GM20431 (cell line): ENCODE measurements at regions not wholly inside any gene's neighbourhood (a gene's known extent, or its start where the extent isn't known, plus 50 kb on each side); places are given as distances from the start of the nearest gene placed in this dataset.

ENCODE experiments used
- in situ Hi-C: fragments of 300-500 bp; cut with MseI, MboI; formaldehyde crosslinking; loops from one replicate; pipeline ENCODE4 v1.15.0; 2020; ENCODE audit warnings: low sequenced_read_pairs; ENCODE audit not compliant: unreplicated experiment

DNA sequence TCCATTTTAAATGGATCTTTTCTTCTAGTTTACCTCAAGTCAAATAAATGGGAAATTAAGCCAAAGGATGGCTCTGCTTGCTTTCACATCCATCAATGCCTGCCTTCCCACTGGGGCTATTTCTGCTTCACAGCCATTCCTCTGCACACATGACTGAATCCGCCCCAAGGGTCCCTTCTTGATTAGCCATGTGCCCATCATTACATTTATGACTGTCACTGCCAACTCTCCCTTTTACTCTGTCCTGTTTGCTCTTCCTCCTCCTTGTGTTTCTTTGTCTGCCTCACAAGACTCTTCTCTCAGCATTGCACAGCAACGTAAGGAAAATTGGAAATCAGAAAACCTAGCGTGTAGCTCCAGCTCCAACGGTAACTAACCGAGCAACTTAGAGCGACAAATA lies 410.2 kb downstream of the TBC1D4 start:
- in situ Hi-C loops: no loop called here

DNA sequence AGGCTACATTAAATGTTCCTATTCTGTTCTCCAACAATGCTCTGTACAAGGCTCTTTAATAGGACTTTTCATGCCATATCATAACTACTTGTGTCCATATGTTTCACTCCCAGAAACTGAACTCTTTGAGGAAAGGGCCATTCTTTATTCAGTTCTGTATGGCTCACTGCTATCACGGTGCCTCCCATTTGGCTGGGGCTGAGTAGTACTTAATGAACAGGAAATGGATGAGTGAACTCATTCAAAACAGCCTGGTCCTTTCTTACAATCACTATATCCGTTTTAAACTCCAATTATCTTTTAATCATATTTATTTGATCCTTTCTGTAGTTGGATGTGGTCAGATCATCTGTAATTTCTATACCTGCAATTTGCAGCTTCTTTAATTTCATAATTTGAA lies 410.6 kb downstream of the TBC1D4 start:
- in situ Hi-C loops: no loop called here

DNA sequence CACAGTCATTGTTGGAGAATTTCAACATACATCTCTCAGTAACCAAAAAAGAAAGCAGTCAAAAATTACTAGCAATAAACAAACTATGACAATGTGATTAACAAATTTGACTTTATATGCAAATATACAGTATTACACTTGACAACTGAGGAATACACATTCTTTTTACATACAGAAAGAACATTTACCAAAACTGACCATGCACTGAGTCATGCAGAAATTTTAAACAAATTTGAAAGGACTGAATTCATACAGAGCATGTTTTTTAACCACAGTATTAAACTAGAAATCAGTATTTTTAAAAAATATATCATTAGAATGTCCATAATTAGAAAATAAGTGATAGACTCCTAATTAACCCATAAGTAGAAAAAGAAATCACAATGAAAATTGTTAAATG lies 420.1 kb downstream of the TBC1D4 start:
- in situ Hi-C loops: no loop called here

DNA sequence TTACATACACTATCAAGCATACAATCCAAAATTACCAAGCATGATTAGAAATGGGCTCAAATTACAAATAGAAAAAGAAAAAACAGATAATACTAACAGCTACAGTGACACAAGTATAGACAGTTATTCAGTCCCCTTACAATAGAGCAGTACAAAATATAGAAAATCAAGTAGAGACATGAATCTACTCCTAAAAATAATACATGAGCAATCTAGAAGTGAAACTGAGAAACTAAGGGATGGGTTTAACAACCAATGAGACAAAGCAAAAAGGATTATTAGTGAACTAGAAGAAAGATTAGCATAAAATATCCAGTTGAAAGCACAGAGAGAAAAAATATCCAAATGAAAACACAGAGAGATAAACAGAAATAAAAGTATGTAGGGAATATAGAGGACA lies 426.7 kb downstream of the TBC1D4 start:
- in situ Hi-C loops: no loop called here

DNA sequence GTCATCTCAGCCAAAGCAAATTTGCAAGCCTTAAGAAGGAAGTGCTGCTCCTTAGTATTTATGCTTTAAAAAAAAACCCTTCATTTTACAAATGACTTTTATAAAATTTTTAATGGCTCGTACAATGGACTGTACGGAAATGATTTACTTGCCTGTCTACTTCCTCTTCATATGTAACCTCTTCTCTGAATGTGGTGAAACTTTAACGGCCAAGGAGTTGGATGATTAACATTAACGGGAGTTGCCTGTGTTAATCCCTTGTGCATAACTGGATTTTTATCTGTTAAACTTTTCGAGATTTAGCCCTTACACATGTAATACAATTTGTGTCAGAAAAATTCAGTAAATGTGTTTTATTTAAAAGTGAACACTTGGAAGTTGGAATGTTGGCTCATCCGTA lies 429.4 kb downstream of the TBC1D4 start:
- in situ Hi-C loops: no loop called here

DNA sequence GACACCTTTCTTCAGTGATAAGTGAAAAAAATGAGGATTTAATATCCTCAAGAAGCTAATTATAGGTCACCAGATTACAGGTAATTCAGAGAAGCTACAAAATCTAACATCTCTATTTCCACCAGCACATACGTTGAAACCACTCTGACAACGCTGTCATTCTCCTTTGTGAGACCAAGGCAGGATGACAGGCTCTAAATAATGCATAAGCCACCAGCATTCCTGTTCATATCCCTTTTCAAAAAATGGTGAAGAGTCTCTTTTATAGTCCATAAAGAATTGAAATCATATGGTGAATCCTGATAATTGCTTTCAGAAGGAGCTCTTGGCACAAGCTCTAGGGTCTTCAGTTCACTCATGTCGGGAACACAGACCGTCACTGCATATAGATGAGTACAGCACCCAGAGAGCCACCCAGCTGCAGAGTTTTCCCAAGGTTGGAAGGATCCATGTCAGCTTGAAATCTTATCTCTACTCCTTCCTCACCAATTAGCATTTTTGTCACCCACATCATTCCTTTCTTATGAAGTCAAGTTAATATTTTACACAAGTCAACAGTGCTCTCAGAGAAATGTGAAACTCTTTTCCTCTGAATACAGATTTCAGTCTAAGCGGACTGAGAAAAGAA lies 431.4 kb downstream of the TBC1D4 start:
- in situ Hi-C loops: no loop called here

DNA sequence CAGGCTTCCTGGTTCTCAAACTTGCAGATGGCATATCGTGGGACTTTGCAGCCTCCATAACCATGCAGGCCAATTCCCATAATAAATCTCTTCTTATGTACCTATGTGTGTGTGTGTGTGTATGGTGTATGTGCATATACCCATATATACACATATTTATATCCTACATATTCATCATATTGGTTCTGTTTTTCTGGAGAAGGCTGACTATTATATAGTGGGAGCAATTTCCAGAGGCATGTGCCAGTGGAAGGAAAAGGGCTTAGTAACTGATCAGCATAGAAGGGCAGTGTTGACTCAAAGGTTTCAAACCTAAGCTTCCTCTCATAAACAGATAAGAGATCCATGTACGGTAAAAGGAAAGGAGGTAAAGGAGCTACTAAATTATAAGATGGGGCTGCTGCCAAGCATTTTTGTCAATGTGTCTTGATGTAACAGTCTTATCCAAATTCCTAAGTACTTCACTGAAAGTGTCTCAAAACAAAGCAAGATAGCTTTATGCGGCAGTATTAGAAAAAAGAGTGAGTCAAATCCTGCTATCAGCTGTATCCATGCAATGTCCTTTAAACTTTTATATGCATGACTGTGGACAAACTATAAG lies 432.1 kb downstream of the TBC1D4 start:
- in situ Hi-C loops: no loop called here

DNA sequence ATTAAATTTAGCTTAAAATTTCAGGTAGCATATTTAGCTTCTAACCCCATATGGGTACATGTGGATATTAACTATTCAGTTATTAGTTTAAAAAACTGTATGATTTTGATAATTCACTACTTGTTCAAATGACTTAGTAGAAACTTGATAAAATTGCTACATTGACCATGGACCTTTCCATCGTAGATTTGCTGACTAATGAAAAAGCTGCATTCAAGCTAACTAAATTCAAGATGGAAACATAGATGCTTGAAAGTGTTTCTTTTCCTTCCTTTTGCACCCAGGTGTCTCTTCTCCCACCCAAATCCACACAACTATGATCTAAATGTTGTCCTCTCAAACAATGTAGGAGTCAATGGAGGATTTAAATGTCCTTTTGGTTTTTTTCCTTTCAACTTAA lies 439.2 kb downstream of the TBC1D4 start:
- in situ Hi-C loops: no loop called here

DNA sequence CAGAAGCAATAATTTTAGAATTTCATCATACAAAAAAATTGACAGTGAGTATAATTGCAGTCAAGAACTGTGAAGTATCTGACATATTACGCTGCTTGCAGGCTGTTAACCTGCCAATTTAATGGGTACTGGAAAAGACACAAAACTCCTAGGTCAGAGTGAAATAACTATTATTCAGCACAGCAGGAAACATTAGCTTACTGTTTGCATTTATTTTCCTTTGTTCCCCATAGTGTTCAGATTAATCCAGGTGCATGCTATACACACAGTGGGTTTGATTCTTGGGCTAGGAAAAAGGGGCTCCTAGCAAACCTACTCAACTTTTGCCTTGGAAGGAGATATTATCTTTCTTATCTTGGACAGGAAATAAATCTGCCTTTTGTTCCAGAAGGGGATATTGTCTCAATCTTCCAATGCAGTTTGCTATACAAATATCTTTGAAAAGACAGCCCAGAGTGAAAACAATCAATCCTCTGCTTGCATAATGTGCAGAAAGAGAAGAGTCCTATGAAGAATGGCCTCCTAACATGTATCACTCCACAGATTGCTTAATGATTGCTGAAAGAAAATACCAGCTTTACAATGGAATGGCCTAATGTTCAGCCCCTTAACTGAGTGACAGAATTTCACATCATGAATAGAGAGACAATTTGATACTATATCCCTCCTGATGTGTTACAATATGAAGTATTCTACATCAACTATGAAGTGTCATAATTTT lies 443.4 kb downstream of the TBC1D4 start:
- in situ Hi-C loops: no loop called here

DNA sequence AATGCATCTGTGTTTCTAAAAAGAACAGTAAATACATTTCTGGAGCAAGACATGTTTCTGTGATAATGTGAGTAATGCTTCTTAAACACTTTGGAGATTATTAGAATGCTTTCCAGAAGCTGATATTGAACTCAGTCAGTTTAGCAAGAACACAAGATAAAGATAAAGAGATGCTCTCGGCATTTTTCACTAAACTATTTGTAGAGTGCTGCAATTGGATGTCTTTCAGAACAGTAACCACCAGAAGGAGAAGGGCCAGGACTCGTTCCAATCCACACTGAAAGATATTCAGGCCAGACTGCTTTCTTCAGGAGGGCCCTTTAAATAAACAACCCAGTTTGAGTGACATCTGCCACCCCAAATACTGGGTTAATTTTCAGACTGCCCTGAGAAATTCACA lies 456.0 kb downstream of the TBC1D4 start:
- in situ Hi-C loops: no loop called here

DNA sequence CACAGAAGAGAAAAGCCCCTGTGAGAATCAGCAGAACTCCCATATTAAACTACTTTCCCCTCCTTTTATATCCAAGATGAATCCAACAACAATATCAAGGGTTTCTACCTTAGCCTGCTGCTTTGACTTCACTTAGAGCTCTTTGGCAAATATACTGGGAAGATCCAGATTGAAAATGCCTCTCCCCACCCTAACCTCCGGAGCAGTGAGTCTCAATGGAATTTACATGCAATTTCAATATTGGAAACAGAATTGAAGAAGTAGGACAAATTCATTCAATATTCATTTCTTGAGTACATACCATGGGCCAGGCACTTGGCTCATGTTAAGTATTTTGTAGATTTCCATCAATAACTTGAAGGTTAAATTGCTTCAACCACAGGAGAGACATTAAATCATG lies 457.4 kb downstream of the TBC1D4 start:
- in situ Hi-C loops: no loop called here

DNA sequence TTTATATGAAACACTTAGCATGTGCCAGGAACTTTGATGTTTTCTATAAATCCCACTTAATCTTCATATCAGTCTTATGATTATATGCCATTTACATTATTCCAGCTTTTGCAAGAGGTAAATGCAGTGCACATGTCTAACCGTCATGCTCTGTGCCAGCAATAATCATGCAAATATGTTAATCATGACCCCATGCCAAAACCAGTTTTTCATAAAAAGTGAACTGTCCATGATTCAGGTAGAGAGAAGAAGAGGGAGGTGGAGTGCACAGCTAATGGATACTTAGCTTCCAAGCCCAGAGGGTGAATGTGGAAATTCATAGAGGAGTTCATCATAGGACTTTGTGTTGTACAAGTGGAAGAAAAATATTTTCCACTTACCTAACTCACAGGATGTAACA lies 458.4 kb downstream of the TBC1D4 start:
- in situ Hi-C loops: no loop called here

DNA sequence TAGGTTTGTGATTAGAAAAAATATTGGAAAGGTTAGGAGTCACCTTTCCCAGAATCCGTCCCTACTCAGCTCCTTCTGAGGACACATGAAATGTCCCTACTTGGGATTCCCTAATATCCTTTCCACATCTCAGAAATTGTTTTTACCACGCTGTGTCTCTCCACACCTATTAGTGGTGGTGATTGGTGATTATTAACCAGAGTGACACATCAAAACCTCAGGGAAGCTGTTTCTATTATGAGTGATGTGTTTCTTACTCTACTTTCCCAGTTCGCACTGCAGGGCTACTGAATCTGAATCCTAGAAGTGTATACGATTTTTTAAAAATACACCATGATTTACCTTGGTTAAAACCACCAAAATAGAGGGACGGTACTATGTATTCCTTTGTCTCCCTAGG lies 460.8 kb downstream of the TBC1D4 start:
- in situ Hi-C loops: no loop called here

DNA sequence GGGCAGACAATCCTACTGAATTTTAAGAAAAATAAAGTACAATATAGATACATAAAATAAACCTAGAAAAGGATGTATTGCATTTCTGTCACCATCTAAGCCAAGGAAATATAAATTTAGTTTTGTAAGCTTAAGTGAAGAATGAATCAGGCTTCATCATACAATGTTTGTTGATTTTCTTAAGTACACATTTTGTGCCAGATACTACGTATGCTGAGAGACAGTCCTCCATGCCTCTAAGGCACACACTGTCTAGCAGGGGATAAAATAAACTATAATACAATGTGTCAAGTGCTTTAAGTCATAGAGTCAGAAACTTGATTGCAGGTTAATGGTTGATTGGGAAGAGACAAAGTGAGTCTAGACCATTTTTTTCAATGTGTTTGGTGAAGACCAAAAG lies 465.7 kb downstream of the TBC1D4 start:
- in situ Hi-C loops: no loop called here

DNA sequence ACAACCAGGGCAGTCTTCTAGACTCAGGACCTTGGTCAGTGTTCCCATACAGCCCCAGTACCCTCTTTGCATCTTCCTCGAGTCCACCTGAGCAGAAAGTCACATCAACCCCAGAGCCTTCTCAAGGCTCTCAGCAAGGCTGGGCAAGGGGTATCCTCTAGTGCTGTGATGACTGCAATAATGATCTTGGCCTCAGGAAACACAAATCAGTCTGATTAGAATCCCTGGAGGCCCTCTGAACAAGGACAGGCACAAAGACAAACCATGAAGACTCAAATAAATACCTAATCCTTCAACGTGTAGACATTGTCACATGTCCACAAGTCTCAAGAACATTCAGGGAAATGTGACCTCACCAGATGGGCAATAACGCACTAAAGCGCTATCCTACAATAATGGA lies 468.2 kb downstream of the TBC1D4 start:
- in situ Hi-C loops: no loop called here

DNA sequence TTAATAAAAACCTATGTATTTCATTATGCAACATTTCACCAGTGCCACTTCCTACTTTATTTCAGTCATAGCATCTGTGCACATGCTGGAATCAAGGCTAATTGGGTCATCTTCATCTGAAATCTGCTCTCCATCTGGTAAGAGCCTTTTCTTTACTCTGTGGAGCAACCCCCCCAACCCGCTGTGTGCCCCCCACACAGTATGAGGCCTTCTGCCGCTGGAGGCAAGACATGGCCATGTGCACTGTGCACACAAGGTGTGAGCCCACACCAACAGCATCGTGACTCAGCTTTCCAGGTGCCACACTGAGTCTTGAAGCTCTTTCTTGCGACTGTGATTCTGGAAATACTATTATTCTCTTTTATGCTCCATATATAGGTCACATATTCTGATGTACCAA lies 471.0 kb downstream of the TBC1D4 start:
- in situ Hi-C loops: no loop called here

DNA sequence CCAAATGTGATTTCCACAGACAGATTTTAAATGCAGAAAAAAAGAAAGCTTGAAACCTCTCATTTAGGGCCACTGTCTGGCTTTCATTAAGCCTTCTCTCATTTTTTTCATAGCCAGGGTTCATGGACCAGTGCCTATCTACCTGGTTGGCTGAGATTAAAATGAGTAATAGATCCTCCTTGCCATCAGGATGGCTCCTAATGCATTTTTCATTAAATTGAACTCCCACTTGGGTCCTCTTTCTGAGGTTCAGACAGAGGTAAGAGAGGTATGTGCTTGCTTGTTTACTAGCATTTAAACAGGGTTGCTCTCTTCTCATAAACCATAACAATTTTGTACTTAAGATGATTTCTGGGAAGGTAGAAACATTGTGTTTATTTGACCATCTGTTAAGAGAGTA lies 473.0 kb downstream of the TBC1D4 start:
- in situ Hi-C loops: no loop called here

DNA sequence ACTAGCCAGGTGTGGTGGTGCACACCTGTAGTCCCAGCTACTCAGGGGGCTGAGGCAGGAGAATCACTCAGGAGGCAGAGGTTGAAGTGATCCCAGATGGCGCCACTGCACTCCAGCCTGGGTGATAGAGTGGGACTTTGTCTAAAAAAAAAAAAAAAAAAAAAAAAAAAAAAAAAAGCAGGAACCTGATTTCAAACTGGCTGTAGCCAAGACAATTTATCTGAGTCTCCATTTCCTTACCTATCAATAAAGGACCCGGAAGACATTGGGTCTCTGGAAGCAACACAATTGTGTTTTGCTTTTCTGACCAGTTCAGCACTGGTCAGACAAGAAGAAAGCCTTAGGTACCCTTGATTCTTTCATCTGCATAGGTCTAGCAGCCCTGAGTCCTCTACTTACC lies 491.0 kb downstream of the TBC1D4 start:
- in situ Hi-C loops: no loop called here

DNA sequence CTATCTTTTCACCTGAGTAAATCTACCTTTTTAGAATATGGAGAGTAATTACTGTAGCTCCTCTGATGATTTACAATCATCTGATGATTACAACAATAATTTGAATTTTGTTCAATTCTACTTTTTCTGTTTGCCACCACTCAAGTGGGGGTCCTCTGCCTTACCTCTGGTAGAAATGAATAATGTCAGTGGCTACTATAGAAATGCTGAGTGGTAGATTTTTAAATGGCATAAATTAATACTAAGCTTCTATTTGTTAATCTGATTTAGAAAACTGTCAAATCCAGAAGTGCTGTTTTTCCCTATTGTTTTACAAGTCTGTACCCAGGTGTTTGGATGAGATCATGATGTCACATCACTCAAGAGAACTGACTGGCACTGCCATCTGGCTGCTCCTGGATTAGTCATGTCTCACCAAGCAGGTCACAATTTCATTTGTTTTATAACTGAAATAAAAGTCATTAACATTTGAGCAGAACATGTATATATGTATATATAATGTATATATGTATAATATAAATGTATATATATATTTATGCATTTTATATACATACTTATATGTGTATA lies 494.8 kb downstream of the TBC1D4 start:
- in situ Hi-C loops: no loop called here

DNA sequence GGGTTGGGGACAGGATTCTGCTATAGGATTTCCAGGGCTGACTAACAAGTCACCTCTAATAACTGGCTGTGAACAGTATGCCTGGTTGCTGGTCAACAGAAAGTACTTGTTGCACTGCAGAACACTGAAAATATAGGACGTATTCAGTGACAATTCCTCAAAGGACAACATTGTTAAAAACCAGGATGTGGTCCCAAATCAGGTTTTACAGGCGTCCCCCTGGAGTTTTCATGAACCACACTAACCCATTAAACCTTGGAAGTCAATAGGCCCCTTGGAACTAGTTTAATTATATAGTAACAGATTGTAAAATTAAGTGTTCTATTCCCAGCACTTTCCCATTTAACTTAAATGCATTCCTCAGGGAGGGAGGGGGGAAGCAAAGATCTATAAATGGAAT lies 495.4 kb downstream of the TBC1D4 start:
- in situ Hi-C loops: no loop called here

DNA sequence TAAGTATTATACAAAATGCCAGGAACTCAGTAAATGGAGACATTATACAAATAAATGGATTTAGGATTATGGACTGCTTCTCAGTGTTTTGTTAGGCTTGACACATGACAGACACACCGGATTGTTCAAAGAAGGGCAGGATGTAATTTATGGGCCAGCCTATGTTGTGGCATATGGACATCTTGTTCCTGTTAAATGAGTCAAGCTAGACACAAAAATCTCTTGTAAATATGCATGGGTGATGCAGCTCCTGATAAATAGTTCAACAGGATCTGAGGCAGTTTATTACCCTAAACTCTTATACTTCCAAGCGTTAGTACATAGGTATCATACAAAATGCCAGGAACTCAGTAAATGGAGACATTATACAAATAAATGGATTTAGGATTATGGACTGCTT lies 502.3 kb downstream of the TBC1D4 start:
- in situ Hi-C loops: no loop called here
